Activated T-helper 1 cell treated with anti-CD3 and anti-CD28 coated beads, Interleukin-2, amount 50 U/mL, for 16 hours (primary cell): ENCODE measurements at regions not wholly inside any gene's neighbourhood (a gene's known extent, or its start where the extent isn't known, plus 50 kb on each side); places are given as distances from the start of the nearest gene placed in this dataset.
"Not testable (repeated sequence)": the region's sequence is repeated elsewhere in the genome, so short reads cannot be mapped to it uniquely, and the experiment has no call there.

Source experiments
- DNase-seq, 2 donors: peaks; one replicate each; pipeline ENCODE4 v3.0.0-alpha.2; 2020; ENCODE audit warnings: low read depth in 1 of 2, low spot score in 1 of 2

- DNase-seq, result not testable (repeated sequence)
These were observed 119.2 kb downstream of the SEPTIN14 start for GRCh38 chr7:55743454-55743717.

GRCh38 chr7:55742651-55743453, 119.7 kb downstream of the SEPTIN14 start:
- not testable (repeated sequence) for DNase-seq

GRCh38 chr7:55741721-55742631, 120.6 kb downstream of the SEPTIN14 start:
- DNase-seq, result not testable (repeated sequence)

- DNase-seq, result not testable (repeated sequence)
These were observed 121.8 kb downstream of the SEPTIN14 start for GRCh38 chr7:55740633-55741250.

GRCh38 chr7:55740053-55740452, 122.5 kb downstream of the SEPTIN14 start:
- DNase-seq, result not testable (repeated sequence)

GRCh38 chr7:55736641-55737221, 125.8 kb downstream of the SEPTIN14 start:
- DNase-seq, result not testable (repeated sequence)

- no peak for DNase-seq
These were observed 129.1 kb downstream of the SEPTIN14 start for GRCh38 chr7:55733241-55734140.

GRCh38 chr7:55731931-55732330, 130.6 kb downstream of the SEPTIN14 start:
- DNase-seq, result no peak

- no peak for DNase-seq
These were observed 132.4 kb downstream of the SEPTIN14 start for GRCh38 chr7:55730197-55730596.

- DNase-seq, result no peak
These were observed 139.0 kb downstream of the SEPTIN14 start for GRCh38 chr7:55723621-55723941.

GRCh38 chr7:55722874-55723620, 139.5 kb downstream of the SEPTIN14 start:
- DNase-seq, result not testable (repeated sequence)

GRCh38 chr7:55721004-55721403, 141.5 kb downstream of the SEPTIN14 start:
- DNase-seq, result not testable (repeated sequence)

GRCh38 chr7:55715247-55715867, 143.1 kb upstream of the VOPP1 start:
- DNase-seq, result not testable (repeated sequence)

GRCh38 chr7:55714370-55714769, 142.1 kb upstream of the VOPP1 start:
- not testable (repeated sequence) for DNase-seq

- not testable (repeated sequence) for DNase-seq
These were observed 138.0 kb upstream of the VOPP1 start for GRCh38 chr7:55710312-55710711.

- DNase-seq, result not testable (repeated sequence)
These were observed 135.7 kb upstream of the VOPP1 start for GRCh38 chr7:55708028-55708427.

GRCh38 chr7:55707410-55707809, 135.1 kb upstream of the VOPP1 start:
- not testable (repeated sequence) for DNase-seq

- DNase-seq, result not testable (repeated sequence)
These were observed 134.3 kb upstream of the VOPP1 start for GRCh38 chr7:55706451-55707195.
